Testis (tissue), 2 donors: ENCODE measurements at regions not wholly inside any gene's neighbourhood (a gene's known extent, or its start where the extent isn't known, plus 50 kb on each side); places are given as distances from the start of the nearest gene placed in this dataset.

ENCODE experiments used
- POLR2A ChIP-seq: fragments of 450-650 bp; IDR thresholded peaks from one replicate; pipeline ENCODE4 v1.6.1; 2017; ENCODE audit warnings: antibody characterized with exemption, mild to moderate bottlenecking, moderate library complexity
- TF ChIP-seq, protein P1 (sequence below), 3 experiments: fragments of 450-650 bp in 2 of 3; fragments of 200-600 bp in 1 of 3; sonication (generic) in 1 of 3; IDR thresholded peaks; one replicate each; pipeline ENCODE4 v1.5.1; 2016 to 2019; ENCODE audit warnings: antibody characterized with exemption in 3 of 3, mild to moderate bottlenecking in 2 of 3, moderate library complexity in 1 of 3

DNA sequence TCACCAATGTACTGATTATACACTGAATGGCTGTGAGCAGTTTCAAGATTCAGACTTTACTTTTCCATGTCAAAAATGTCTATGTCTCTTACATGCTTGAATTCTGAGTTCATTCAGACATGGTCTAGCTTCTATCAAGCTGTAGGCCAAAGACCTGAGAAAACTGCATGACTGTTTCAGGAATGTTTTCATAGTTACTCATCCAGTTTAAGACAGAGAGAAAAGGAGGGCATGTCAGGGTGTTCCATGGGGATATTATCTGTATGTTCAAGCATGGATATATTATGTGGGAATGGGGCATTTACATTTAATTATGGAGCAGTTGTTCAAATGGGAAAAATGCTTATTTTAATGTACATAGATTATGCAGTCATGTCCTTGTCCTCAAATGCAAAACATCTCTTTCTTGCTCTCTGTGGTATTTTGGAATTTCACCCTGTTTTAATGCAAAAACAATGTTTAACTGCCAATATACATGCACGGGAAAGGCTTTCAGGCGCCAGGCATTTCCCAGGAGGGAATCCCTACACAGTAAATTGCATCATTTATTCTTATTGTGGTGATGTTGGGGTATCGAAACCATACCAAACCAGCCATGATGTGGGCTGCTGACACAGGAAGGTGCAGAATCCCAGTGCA is 429.1 kb upstream of the INTU start:
- TF ChIP-seq, protein P1, sequence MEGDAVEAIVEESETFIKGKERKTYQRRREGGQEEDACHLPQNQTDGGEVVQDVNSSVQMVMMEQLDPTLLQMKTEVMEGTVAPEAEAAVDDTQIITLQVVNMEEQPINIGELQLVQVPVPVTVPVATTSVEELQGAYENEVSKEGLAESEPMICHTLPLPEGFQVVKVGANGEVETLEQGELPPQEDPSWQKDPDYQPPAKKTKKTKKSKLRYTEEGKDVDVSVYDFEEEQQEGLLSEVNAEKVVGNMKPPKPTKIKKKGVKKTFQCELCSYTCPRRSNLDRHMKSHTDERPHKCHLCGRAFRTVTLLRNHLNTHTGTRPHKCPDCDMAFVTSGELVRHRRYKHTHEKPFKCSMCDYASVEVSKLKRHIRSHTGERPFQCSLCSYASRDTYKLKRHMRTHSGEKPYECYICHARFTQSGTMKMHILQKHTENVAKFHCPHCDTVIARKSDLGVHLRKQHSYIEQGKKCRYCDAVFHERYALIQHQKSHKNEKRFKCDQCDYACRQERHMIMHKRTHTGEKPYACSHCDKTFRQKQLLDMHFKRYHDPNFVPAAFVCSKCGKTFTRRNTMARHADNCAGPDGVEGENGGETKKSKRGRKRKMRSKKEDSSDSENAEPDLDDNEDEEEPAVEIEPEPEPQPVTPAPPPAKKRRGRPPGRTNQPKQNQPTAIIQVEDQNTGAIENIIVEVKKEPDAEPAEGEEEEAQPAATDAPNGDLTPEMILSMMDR (IDR thresholded peaks at IDR 0.05), result no peak
- TF ChIP-seq POLR2A, result no peak
